ENCODE measurements at regions not wholly inside any gene's neighbourhood (a gene's known extent, or its start where the extent isn't known, plus 50 kb on each side); places are given as distances from the start of the nearest gene placed in this dataset.

GRCh38 chr10:108130575-108130974, 966.1 kb upstream of the SORCS1 start:
- no peak for DNase-seq

DNA sequence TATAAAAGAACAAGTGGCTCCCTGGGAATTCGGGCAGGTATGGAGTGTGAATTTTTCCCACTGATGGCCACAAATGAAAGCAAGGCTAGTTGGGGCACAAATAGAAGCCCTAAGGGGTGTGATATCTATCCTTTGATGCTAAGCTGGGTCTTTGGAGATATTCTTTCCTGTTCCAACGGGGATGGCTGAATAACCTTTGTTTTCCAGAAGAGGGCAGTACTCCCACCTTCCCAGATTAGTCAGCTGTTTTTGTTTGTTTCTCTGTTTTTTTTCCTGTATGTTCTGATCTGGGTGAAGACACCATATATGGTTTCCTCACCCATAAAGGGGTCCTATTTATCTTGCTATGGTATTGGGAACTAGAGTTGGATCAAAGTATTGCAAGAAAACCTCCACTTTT, 947.7 kb upstream of the SORCS1 start:
- DNase-seq: no peak

DNA sequence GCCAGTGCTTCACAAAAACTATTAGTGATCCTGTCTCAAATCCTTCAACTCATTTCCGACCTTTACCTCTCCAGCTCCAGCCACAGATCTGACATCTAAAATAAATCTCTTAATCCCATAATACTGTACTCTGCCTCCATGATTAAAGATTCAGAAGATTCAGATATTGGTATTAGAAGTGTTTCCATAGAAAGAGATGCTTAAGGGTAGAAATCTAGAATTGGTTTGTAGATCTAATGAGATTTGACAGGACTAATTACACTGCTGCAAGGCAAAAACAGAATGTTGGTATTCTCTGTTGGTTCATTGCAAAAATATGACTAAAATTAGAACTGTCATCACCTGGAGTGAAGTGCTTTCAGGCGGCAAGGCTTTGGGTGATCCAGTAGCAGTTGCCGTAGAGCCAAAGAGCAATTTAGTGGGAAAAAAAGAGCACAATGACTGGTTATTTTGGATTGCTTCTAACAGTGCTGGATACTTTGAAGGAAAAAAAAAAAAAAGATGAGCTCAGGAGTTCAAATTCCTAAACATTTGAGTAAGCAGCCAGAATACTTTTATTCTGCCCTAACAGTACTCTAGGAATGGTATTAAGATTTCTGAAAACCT, 940.1 kb upstream of the SORCS1 start:
- no peak for DNase-seq

DNA sequence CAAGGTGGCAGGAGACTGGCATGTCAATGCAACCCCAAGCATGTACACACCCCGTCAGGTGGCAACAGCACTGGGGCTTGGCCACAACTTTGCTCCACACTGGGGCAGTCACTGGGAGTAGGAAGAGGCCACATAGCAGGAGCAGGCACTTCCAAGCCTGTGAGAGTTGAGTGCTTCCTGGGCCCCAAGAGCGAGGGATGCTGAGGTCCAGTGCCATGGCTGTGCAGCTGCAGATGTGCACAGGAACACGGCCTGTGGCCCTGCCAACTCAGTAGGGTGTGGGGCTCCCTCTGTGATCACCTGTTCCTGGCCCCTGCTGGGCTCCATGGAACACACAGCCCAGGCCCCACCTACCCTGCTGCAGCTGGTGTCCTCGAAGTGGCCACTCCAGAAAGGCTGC, 932.8 kb upstream of the SORCS1 start:
- DNase-seq: no peak

GRCh38 chr10:108095932-108096925, 931.7 kb upstream of the SORCS1 start:
- DNase-seq: no peak

DNA sequence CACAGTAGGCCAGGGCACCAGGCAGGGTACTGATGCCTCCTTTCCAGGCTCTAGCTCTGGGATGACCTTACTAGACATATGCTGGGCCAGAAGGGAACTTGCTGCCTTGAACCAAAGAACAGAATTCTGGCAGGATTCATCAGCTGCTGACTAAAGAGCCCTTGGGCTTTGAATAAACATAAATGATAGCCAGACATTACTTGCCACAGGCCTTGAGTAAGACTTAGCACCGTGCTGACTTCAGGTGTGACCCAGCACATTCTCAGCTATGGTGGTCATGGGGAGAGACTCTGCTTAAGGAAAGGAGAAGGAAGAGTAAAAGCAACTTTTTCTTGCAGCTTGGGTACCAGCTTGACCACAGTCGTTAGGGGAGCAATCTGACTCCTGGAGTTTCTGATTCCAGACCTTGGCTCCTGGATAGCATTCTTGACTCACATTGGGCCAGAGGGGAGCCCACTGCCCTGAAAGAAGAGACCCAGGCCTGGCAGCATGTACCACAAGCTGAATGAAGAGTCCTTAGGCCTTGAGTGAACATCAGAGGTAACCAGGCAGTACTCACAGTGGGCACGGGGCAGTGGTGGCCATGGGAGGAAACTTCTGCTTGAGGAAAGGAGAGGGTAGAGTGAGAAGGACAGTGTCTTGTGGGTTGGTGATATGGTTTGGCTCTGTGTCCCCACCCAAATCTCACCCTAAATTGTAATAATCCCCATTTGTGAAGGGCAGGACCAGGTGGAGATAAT, 926.1 kb upstream of the SORCS1 start:
- no peak for DNase-seq

DNA sequence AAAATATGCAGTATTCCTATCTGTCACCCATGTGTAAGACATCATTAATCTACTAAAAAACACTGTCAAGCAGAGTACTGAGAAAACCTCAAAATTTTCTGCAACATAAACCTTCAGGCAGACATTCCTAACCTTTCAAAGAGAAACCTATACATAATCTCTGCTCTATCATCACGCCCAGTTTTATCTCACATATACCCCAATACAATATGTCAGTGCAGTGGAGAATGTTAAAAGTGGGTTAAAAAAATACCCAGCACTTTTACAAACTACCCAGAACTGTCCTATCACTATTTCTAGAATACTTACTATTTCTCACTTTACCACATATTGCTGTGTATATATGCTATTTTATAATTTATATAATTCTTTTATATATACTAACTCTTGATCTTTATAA, 922.0 kb upstream of the SORCS1 start:
- DNase-seq: no peak

GRCh38 chr10:108082596-108082995, 918.1 kb upstream of the SORCS1 start:
- DNase-seq: no peak

DNA sequence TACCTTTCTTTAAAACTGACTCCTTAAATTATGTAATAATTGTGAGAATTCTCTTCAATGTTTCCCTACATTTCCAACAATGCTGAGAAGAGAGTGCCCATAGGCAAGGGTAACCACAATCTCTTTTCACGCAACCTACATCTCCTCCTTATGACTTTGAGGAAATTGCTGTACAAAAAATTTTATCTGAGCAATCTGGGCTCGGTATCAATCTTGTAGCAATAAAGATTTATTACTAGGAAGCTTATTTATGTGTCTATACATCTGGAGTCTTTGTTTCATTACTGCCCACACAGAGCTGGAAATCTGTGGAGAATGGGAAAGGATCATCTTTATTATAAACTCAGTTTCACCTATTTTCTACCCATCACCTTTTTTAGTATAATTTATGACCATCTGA, 913.8 kb upstream of the SORCS1 start:
- DNase-seq: no peak

DNA sequence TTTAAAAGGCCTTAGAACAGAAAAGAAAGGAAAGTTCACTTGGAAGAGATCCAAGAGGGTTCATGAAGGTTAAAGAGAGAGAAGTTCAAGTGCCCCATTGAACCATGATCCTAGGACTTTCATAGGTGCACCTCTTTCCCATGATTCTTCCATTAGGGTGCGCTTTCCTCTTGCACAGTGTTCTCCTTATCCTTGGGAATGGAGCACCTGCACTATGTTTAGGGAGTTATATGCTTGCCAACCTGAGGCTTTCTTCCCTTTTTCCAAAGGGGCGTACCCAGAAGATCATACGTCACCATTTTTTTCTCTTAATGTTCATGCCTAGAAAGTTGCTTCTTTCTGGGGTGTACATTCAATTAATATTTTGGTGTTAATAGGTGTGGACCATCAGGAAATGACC, 908.0 kb upstream of the SORCS1 start:
- no peak for DNase-seq

DNA sequence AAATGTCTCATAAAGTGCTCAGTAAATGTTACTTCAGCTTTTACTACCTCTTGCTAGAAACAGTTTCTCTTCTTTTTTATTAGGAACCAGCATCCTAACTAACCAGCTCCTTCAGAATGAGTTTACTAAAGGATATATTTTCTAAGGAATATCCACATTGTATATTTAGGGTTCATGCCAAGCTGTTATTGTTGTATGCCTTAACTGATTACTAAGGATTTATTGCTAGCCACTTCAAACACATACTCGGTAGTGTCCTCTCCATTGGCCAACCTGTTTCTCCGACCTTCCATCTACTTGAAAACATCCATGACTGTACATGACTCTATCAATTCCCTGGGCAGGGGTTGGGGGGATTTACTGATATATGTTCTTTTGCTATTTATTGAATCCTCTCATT, 906.3 kb upstream of the SORCS1 start:
- DNase-seq: no peak

DNA sequence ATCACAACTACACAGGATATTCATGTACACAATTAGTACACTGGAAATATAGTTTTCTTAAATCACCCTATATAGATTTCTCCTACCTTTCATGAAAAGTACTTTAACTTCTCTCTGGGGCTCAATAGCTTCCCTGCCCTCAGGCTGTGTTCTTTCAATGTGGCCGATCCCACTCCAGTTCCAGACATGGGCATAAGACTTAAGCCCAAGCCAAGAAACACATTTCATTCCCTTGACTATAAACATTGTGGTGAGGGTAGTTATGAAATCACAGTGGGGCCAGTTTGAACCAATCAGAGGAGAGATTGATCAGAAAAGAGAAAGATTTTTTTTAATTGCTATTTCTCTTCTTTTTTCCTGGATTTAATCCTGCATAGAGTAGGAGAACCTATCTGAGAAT, 904.6 kb upstream of the SORCS1 start:
- no peak for DNase-seq

DNA sequence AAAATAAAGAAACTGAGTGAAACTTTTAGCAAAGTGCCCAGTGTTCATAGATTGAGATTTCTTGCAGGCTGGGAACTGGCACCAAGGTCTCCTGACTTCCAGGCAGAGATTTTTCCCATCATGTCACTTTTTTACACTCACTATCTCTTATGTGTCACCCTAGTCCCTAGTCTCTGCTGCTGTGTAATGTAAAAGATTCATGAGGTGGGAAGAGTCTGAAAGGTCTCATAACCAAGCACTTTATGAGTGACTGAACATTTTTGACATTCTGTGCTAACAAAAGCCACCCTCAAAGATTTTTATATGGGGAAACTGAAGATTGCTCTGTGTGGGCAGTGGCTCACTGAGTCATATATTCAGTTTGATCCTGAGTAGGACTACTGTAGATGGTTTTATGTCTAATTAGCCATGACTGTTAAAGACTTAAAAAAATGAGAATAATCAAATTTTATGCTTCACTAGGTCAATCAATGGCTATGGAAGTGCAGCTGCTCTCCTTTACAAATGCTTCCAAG, 900.3 kb upstream of the SORCS1 start:
- DNase-seq: no peak

GRCh38 chr10:108060246-108060645, 895.7 kb upstream of the SORCS1 start:
- DNase-seq: no peak

- DNase-seq: no peak
Observed at GRCh38 chr10:108055506-108055905, 891.0 kb upstream of the SORCS1 start.

- no peak for DNase-seq
Observed at GRCh38 chr10:108052981-108053380, 888.5 kb upstream of the SORCS1 start.

GRCh38 chr10:108051218-108051617, 886.7 kb upstream of the SORCS1 start:
- DNase-seq: no peak

DNA sequence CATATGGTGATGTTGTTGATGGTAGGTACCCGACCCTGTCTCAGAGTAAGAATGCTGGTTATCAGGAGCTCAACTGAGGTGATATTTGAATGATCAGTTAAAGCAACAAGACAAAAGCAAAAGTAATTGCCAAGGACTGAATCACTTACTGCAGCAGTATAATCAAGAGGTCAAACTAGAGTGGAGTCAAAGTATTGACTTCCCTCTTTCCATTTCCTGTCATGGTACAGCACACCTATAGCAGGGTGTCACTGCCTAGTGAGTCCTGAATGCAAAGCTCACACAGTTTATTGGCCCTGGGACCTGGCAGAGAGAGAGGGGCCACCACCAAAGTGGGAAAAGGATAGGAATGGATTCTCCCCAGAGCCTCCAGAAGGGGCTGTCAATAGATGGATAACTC, 886.1 kb upstream of the SORCS1 start:
- DNase-seq: no peak

- DNase-seq: no peak
Observed at GRCh38 chr10:108049668-108050067, 885.2 kb upstream of the SORCS1 start.

DNA sequence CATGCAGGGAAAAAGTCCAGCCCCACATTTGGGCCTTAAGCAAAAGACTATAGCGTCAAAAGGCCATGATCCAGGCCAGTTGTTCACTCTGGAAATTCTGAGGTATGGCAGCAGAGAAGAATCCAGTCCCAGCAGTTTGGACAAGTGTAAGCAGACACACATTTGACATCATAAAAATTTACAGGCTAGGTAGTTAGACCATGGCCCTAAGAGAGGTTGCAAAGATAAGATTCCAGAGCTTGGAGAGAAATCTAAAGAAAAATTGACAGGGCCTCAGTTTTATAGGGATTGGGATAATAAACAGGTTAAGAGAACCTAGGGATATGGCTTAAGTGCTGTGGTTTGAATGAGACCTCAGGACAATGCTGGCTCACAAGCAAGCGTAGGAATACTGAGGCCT, 884.4 kb upstream of the SORCS1 start:
- no peak for DNase-seq

GRCh38 chr10:108039821-108040584, 875.5 kb upstream of the SORCS1 start:
- no peak for DNase-seq

DNA sequence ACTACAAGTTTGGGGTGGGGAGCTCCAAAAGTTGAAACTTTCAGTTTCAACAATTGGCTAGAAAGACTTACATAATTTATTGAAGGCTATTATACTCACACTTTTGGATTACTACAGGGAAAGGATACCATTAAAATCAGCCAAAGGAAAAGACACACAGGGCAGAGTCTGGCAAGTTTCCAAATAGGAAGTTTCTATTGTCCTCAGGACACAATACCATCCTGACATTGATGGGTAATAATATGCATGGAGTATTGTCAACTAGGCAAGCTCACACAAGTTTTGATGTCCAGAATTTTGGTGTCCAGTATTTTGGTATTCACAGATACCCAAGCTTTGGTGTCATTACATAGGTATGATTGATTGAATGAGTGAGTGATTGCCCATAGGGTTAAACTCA, 872.6 kb upstream of the SORCS1 start:
- DNase-seq: no peak

GRCh38 chr10:108036265-108036664, 871.8 kb upstream of the SORCS1 start:
- DNase-seq: no peak

All from NCI-H524 (cell line).